GM12891 (cell line): ENCODE measurements at regions not wholly inside any gene's neighbourhood (a gene's known extent, or its start where the extent isn't known, plus 50 kb on each side); places are given as distances from the start of the nearest gene placed in this dataset.

Source experiments
- PAX5 ChIP-seq: IDR thresholded peaks from 2 replicates; pipeline ENCODE4 v1.6.1; 2011; ENCODE audit warnings: low read length, moderate library complexity, mild to moderate bottlenecking; ENCODE audit not compliant: insufficient read depth, severe bottlenecking
- POLR2A ChIP-seq: IDR thresholded peaks from 2 replicates; pipeline ENCODE4 v1.6.1; 2011; ENCODE audit warnings: low read depth, low read length, control low read depth
- POLR2AphosphoS5 ChIP-seq: IDR thresholded peaks from 2 replicates; pipeline ENCODE4 v1.6.1; 2011; ENCODE audit warnings: low read depth, low read length, control low read depth
- POU2F2 ChIP-seq: IDR thresholded peaks from 2 replicates; pipeline ENCODE4 v1.6.1; 2011; ENCODE audit warnings: low read depth, mild to moderate bottlenecking, control low read depth, low read length, moderate library complexity
- TAF1 ChIP-seq: IDR thresholded peaks from 2 replicates; pipeline ENCODE4 v1.6.1; 2011; ENCODE audit warnings: low read depth, low read length, control low read depth

DNA sequence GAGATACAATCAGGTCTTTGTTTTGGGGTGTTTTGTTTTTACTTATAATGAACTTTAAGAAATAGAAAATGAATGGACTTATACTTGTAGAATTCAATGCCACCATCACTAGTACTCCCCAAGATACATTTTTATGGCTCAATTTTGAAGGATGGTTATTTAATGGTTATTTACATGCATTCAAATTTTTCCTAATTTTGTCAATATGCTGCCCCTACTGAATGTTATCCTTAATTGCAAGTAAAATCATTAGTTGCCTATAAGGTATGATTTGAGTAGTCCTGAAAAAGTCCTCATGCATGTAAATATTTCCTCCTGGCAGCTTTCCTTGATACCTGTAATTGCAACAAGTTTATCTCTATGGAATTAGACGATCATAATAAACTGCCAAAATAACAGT lies 391.2 kb downstream of the BCAT1 start:
- TF ChIP-seq POLR2A (no peak), POLR2AphosphoS5 (no peak), TAF1 (no peak), POU2F2 (no peak), PAX5 (no peak)
